Suprapubic skin (tissue), 3 donors: ENCODE measurements at regions not wholly inside any gene's neighbourhood (a gene's known extent, or its start where the extent isn't known, plus 50 kb on each side); places are given as distances from the start of the nearest gene placed in this dataset.

Experiments used
- EP300 ChIP-seq: sonication (generic); formaldehyde crosslinking; IDR thresholded peaks from one replicate; pipeline ENCODE4 v1.6.1; 2017; ENCODE audit warnings: antibody characterized with exemption
- POLR2A ChIP-seq, 2 donors: fragments of 450-650 bp; IDR thresholded peaks; one replicate each; pipeline ENCODE4 v1.6.1; 2017; ENCODE audit warnings: antibody characterized with exemption in 2 of 2, mild to moderate bottlenecking in 2 of 2, moderate library complexity in 2 of 2
- TF ChIP-seq, protein P1 (sequence below), 2 donors: fragments of 200-600 bp in 1 of 2; fragments of 450-650 bp in 1 of 2; sonication (generic) in 1 of 2; IDR thresholded peaks; one replicate each; pipeline ENCODE4 v1.5.1; 2016 to 2019; ENCODE audit warnings: antibody characterized with exemption in 2 of 2, mild to moderate bottlenecking in 1 of 2, moderate library complexity in 1 of 2

GRCh38 chr14:96686126-96686525 lies 111.1 kb upstream of the VRK1 start:
- no peak for TF ChIP-seq EP300
- TF ChIP-seq, protein P1, sequence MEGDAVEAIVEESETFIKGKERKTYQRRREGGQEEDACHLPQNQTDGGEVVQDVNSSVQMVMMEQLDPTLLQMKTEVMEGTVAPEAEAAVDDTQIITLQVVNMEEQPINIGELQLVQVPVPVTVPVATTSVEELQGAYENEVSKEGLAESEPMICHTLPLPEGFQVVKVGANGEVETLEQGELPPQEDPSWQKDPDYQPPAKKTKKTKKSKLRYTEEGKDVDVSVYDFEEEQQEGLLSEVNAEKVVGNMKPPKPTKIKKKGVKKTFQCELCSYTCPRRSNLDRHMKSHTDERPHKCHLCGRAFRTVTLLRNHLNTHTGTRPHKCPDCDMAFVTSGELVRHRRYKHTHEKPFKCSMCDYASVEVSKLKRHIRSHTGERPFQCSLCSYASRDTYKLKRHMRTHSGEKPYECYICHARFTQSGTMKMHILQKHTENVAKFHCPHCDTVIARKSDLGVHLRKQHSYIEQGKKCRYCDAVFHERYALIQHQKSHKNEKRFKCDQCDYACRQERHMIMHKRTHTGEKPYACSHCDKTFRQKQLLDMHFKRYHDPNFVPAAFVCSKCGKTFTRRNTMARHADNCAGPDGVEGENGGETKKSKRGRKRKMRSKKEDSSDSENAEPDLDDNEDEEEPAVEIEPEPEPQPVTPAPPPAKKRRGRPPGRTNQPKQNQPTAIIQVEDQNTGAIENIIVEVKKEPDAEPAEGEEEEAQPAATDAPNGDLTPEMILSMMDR (IDR thresholded peaks at IDR 0.05): no peak
- TF ChIP-seq POLR2A (IDR thresholded peaks at IDR 0.05): no peak
